H1 (cell line): ENCODE measurements at regions not wholly inside any gene's neighbourhood (a gene's known extent, or its start where the extent isn't known, plus 50 kb on each side); places are given as distances from the start of the nearest gene placed in this dataset.

Experiments
- BCL11A ChIP-seq, 2 experiments: IDR thresholded peaks; one replicate each; pipeline ENCODE4 v1.6.1; 2011; ENCODE audit warnings: low read depth in 2 of 2, low read length in 2 of 2, mild to moderate bottlenecking in 2 of 2
- GTF2F1 ChIP-seq: IDR thresholded peaks from 2 replicates; pipeline ENCODE4 v1.6.1; 2012; ENCODE audit warnings: low read depth, low read length, improper control_type of control experiment, borderline replicate concordance
- RFX5 ChIP-seq: IDR thresholded peaks from 2 replicates; pipeline ENCODE4 v1.6.1; 2011; ENCODE audit warnings: low read depth, low read length, improper control_type of control experiment, borderline replicate concordance
- SAP30 ChIP-seq: fragments of 300-600 bp; sonication (generic); IDR thresholded peaks from 2 replicates; pipeline ENCODE4 v1.7.1; 2012; ENCODE audit warnings: low read length, moderate library complexity, mild to moderate bottlenecking, inconsistent platforms; ENCODE audit not compliant: insufficient read depth, insufficient replicate concordance
- SIN3A ChIP-seq, 2 experiments: IDR thresholded peaks in 1 of 2; conservative IDR thresholded peaks in 1 of 2; 2 replicates each; pipeline ENCODE4 v1.6.1; 2011 to 2012; ENCODE audit warnings: low read length in 2 of 2, improper control_type of control experiment in 1 of 2, low read depth in 1 of 2, mild to moderate bottlenecking in 1 of 2
- TAF1 ChIP-seq: IDR thresholded peaks from 2 replicates; pipeline ENCODE4 v1.6.1; 2011; ENCODE audit warnings: mild to moderate bottlenecking, low read depth, low read length
- TF ChIP-seq, protein P1 (sequence below): IDR thresholded peaks from 2 replicates; pipeline ENCODE4 v1.6.1; 2012; ENCODE audit warnings: inconsistent platforms

GRCh38 chr9:3768712-3769457 is 243.1 kb upstream of the RFX3 start (continued):
- TF ChIP-seq RFX5 = no peak
- TF ChIP-seq SIN3A (conservative IDR thresholded peaks at IDR 0.05 in 1 of 2, IDR thresholded peaks at IDR 0.05 in 1 of 2; ENCODE audit: low read depth in 1 of 2, low read length in 2 of 2) = no peak
- no peak for TF ChIP-seq GTF2F1
- TF ChIP-seq, protein P1, sequence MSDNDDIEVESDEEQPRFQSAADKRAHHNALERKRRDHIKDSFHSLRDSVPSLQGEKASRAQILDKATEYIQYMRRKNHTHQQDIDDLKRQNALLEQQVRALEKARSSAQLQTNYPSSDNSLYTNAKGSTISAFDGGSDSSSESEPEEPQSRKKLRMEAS = no peak
- no peak for TF ChIP-seq TAF1
- no peak for TF ChIP-seq BCL11A (IDR thresholded peaks at IDR 0.05; ENCODE audit: low read depth in 2 of 2, low read length in 2 of 2)
- no peak for TF ChIP-seq SAP30
